Thymus (tissue), 11 donors: ENCODE measurements at regions not wholly inside any gene's neighbourhood (a gene's known extent, or its start where the extent isn't known, plus 50 kb on each side); places are given as distances from the start of the nearest gene placed in this dataset.

ENCODE experiments used
- DNase-seq, 9 donors: peaks; one replicate each; pipeline ENCODE4 v3.0.0-alpha.2; 2013; ENCODE audit warnings: low spot score in 9 of 9, low read depth in 6 of 9, missing footprints in 1 of 9
- H3K27ac ChIP-seq, 2 donors: one replicate each; pipeline ENCODE4 v1.5.1; 2013; ENCODE audit warnings: control low read depth in 1 of 2, low read depth in 1 of 2, low read length in 1 of 2, mild to moderate bottlenecking in 1 of 2, moderate library complexity in 1 of 2
- H3K27me3 ChIP-seq, 2 donors: one replicate each; pipeline ENCODE4 v1.5.1; 2013; ENCODE audit warnings: low read length in 1 of 2; ENCODE audit not compliant: control insufficient read depth in 2 of 2, insufficient read depth in 1 of 2
- H3K36me3 ChIP-seq, 2 donors: one replicate each; pipeline ENCODE4 v1.5.1; 2013; ENCODE audit warnings: low read length in 1 of 2, mild to moderate bottlenecking in 1 of 2, moderate library complexity in 1 of 2; ENCODE audit not compliant: control insufficient read depth in 2 of 2, insufficient read depth in 2 of 2
- H3K4me1 ChIP-seq, 2 donors: one replicate each; pipeline ENCODE4 v1.5.1; 2013; ENCODE audit warnings: low read length in 2 of 2; ENCODE audit not compliant: control insufficient read depth in 2 of 2, insufficient read depth in 2 of 2
- H3K4me3 ChIP-seq, 2 donors: one replicate each; pipeline ENCODE4 v1.5.1; 2013; ENCODE audit warnings: low read length in 2 of 2, control low read depth in 1 of 2, mild to moderate bottlenecking in 1 of 2
- H3K9me3 ChIP-seq, 2 donors: one replicate each; pipeline ENCODE4 v1.5.1; 2013; ENCODE audit warnings: low read length in 1 of 2, mild to moderate bottlenecking in 1 of 2; ENCODE audit not compliant: control insufficient read depth in 2 of 2, insufficient read depth in 1 of 2
- WGBS: extraction: QIAGEN DNeasy Blood & Tissue Kit; methylation state at CpG from one replicate; pipeline ENCODE4 v1.1.7; 2013; 5-methylcytosine and 5-hydroxymethylcytosine counted together
- donor health status: healthy.

GRCh38 chr6:88248709-88249321 is 82.7 kb upstream of the CNR1 start:
- H3K9me3 ChIP-seq: peaks cover 0 to 3% of the 10 kb centered on the region in 2 donors
- no peaks in the 10 kb centered on the region for H3K27me3 ChIP-seq
- no peak overlapping the region for H3K27ac ChIP-seq
- H3K4me3 ChIP-seq: no peak overlapping the region
- H3K4me1 ChIP-seq: no peaks in the 10 kb centered on the region
- H3K36me3 ChIP-seq: no peaks in the 10 kb centered on the region
- DNase-seq: no peak
- 94% methylated on average over 4 of the region's 4 CpGs for WGBS

DNA sequence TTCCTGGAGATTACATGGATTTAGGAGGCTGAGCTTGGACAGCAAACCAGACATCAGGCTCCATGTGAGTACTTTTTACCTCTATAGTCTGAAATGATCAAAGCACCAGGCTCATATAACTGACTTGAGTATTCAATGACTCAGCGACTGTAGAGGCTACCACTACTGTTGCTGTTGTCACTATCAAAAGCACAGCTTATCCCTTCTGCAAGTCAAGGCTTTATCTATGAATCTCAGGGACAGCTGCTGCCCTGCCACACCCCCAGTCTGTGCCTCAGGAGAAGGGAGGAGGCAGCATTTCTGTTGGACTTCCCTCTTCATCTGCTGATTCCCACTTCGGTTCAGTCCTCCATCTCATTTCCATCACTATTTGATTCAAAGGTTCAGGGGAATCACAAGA is 80.5 kb upstream of the CNR1 start:
- DNase-seq: no peak
- 76% methylated on average over 2 of the region's 2 CpGs for WGBS

GRCh38 chr6:88244721-88245120 is 78.6 kb upstream of the CNR1 start:
- Histone ChIP-seq H3K9me3 (no peaks in the 10 kb centered on the region), H3K27ac (no peak overlapping the region), H3K27me3 (no peaks in the 10 kb centered on the region), H3K4me3 (no peak overlapping the region), H3K4me1 (no peaks in the 10 kb centered on the region), H3K36me3 (no peaks in the 10 kb centered on the region)
- WGBS: 86% methylated on average over 3 of the region's 3 CpGs
- no peak for DNase-seq

More for the DNA sequence above, 80.5 kb upstream of the CNR1 start:
- Histone ChIP-seq H3K9me3 (no peaks in the 10 kb centered on the region), H3K27me3 (no peaks in the 10 kb centered on the region), H3K27ac (no peak overlapping the region), H3K36me3 (no peaks in the 10 kb centered on the region), H3K4me1 (no peaks in the 10 kb centered on the region), H3K4me3 (no peak overlapping the region)

GRCh38 chr6:88238901-88239300 is 72.8 kb upstream of the CNR1 start:
- no peak overlapping the region for H3K4me3 ChIP-seq
- H3K36me3 ChIP-seq: no peaks in the 10 kb centered on the region
- no peaks in the 10 kb centered on the region for H3K27me3 ChIP-seq
- no peaks in the 10 kb centered on the region for H3K4me1 ChIP-seq
- no peak overlapping the region for H3K27ac ChIP-seq
- WGBS: 94% methylated on average over 3 of the region's 3 CpGs
- no peak for DNase-seq
- no peaks in the 10 kb centered on the region for H3K9me3 ChIP-seq

- no peaks in the 10 kb centered on the region for H3K9me3 ChIP-seq
- no peaks in the 10 kb centered on the region for H3K36me3 ChIP-seq
- no peak overlapping the region for H3K27ac ChIP-seq
- H3K4me1 ChIP-seq: no peaks in the 10 kb centered on the region
- no peaks in the 10 kb centered on the region for H3K27me3 ChIP-seq
- no peak overlapping the region for H3K4me3 ChIP-seq
- WGBS: 34% methylated on average over 1 of the region's 1 CpG
- DNase-seq: no peak
Observed at GRCh38 chr6:88238065-88238464, 71.9 kb upstream of the CNR1 start.

DNA sequence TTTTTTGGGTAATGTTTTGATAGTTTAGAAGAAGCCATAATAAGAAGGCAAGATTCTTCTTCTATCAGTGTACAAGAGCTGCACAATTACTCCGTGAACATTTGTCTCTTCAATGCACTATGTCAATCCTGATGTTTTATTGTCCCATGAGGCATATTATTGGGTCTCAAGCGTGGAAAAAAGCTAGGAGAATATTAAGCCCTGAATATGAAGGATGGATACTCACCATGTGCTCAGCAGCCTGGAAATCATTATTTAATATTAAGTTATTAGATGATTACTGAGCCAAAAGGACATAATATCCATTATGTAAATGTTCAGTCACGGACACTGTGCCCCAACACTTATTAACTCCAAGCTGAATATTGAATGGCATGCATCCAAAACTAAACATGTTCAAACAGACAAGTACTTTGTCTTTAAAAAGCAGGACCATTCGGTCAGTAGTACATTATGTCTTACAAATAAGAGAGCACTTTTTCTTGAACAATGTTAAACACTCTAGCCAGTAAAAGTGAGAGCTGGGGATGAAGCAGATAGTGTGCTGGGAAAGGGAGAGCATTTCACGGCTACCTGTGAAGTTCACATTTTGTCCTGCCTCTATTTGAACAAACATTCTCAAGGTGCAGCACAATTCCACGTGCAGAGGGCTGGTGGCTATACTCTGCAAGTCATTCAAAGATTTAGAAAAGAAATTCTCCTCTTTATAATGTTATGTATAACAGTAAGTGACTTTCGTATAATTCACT is 70.6 kb upstream of the CNR1 start:
- Histone ChIP-seq H3K36me3 (no peaks in the 10 kb centered on the region), H3K4me1 (no peaks in the 10 kb centered on the region), H3K9me3 (no peaks in the 10 kb centered on the region), H3K27ac (no peak overlapping the region), H3K27me3 (no peaks in the 10 kb centered on the region), H3K4me3 (no peak overlapping the region)
- 84% methylated on average over 7 of the region's 7 CpGs for WGBS
- DNase-seq: no peak

- Histone ChIP-seq H3K4me3 (no peak overlapping the region), H3K9me3 (peaks cover 0 to 5% of the 10 kb centered on the region in 2 donors)
- WGBS: 82% methylated on average over 1 of the region's 1 CpG
Observed at GRCh38 chr6:88232753-88233152, 66.6 kb upstream of the CNR1 start.

DNA sequence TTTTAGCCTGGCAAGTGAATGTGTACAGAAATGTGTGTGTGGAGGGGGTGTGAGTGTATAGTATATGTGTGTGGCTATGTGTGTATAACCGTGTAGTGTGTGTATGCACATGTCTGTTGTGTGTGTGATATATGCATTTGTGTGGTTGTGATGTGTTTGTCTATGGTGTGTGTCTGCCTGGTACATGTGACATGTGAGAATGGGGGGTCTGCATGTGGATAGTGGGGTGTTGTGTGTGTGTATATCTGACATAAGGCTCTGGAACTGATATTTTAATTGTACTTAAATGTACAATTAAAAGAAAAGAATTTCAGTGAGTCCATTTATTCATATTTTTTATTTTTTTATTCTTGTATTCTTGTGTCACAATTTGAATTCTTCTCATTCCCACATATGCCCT is 57.2 kb upstream of the CNR1 start:
- Histone ChIP-seq H3K27me3 (no peaks in the 10 kb centered on the region), H3K9me3 (no peaks in the 10 kb centered on the region), H3K4me1 (no peaks in the 10 kb centered on the region), H3K27ac (no peak overlapping the region), H3K4me3 (no peak overlapping the region), H3K36me3 (no peaks in the 10 kb centered on the region)
- no peak for DNase-seq
- whole genome bisulfite sequencing: 92% methylated on average over 1 of the region's 1 CpG

More at GRCh38 chr6:88232753-88233152, 66.6 kb upstream of the CNR1 start:
- no peaks in the 10 kb centered on the region for H3K4me1 ChIP-seq
- DNase-seq: no peak
- no peaks in the 10 kb centered on the region for H3K36me3 ChIP-seq
- no peaks in the 10 kb centered on the region for H3K27me3 ChIP-seq
- H3K27ac ChIP-seq: no peak overlapping the region

- no peaks in the 10 kb centered on the region for H3K27me3 ChIP-seq
- no peaks in the 10 kb centered on the region for H3K9me3 ChIP-seq
- WGBS: 71% methylated on average over 2 of the region's 2 CpGs
- H3K4me3 ChIP-seq: no peak overlapping the region
- no peaks in the 10 kb centered on the region for H3K36me3 ChIP-seq
- no peak for DNase-seq
- H3K27ac ChIP-seq: no peak overlapping the region
- H3K4me1 ChIP-seq: no peaks in the 10 kb centered on the region
Observed at GRCh38 chr6:88220493-88220892, 54.3 kb upstream of the CNR1 start.
